GM18519 (cell line): ENCODE measurements at regions not wholly inside any gene's neighbourhood (a gene's known extent, or its start where the extent isn't known, plus 50 kb on each side); places are given as distances from the start of the nearest gene placed in this dataset.

ENCODE experiments used
- ATAC-seq: cut with Tn5 transposase; IDR thresholded peaks from one replicate; pipeline ENCODE4 v1.9.1; 2021; ENCODE audit warnings: mild to moderate bottlenecking, moderate library complexity; ENCODE audit not compliant: unreplicated experiment, low FRiP score

- ATAC-seq = no peak
Measured at GRCh38 chr14:100398044-100398443, 74.9 kb downstream of the SLC25A47 start.

GRCh38 chr14:100399052-100399849 lies 76.1 kb downstream of the SLC25A47 start:
- no peak for ATAC-seq

GRCh38 chr14:100400115-100400514 lies 77.0 kb downstream of the SLC25A47 start:
- no peak for ATAC-seq

GRCh38 chr14:100401031-100401692 lies 78.0 kb downstream of the SLC25A47 start:
- ATAC-seq = no peak

- ATAC-seq = no peak
Measured at GRCh38 chr14:100401792-100402191, 78.7 kb downstream of the SLC25A47 start.

- no peak for ATAC-seq
Measured at GRCh38 chr14:100402631-100403030, 79.5 kb downstream of the SLC25A47 start.

GRCh38 chr14:100403105-100403504 lies 80.0 kb downstream of the SLC25A47 start:
- no peak for ATAC-seq

GRCh38 chr14:100403802-100404365 lies 80.7 kb downstream of the SLC25A47 start:
- no peak for ATAC-seq

GRCh38 chr14:100404419-100404818 lies 81.3 kb downstream of the SLC25A47 start:
- ATAC-seq = no peak

GRCh38 chr14:100405760-100406455 lies 82.8 kb downstream of the SLC25A47 start:
- ATAC-seq = no peak

- no peak for ATAC-seq
Measured at GRCh38 chr14:100406505-100407131, 83.5 kb downstream of the SLC25A47 start.

- no peak for ATAC-seq
Measured at GRCh38 chr14:100407376-100408102, 84.4 kb downstream of the SLC25A47 start.

- ATAC-seq = no peak
Measured at GRCh38 chr14:100408350-100409002, 85.3 kb downstream of the SLC25A47 start.

GRCh38 chr14:100409003-100409360 lies 85.8 kb downstream of the SLC25A47 start:
- ATAC-seq = no peak

GRCh38 chr14:100409651-100410050 lies 86.5 kb downstream of the SLC25A47 start:
- ATAC-seq = no peak

GRCh38 chr14:100410056-100410565 lies 87.0 kb downstream of the SLC25A47 start:
- ATAC-seq = no peak

GRCh38 chr14:100413699-100414098 lies 90.6 kb downstream of the SLC25A47 start:
- ATAC-seq = no peak

GRCh38 chr14:100415226-100415625 lies 92.1 kb downstream of the SLC25A47 start:
- no peak for ATAC-seq

- no peak for ATAC-seq
Measured at GRCh38 chr14:100416081-100416680, 93.0 kb downstream of the SLC25A47 start.
